ENCODE measurements at regions not wholly inside any gene's neighbourhood (a gene's known extent, or its start where the extent isn't known, plus 50 kb on each side); places are given as distances from the start of the nearest gene placed in this dataset.

DNA sequence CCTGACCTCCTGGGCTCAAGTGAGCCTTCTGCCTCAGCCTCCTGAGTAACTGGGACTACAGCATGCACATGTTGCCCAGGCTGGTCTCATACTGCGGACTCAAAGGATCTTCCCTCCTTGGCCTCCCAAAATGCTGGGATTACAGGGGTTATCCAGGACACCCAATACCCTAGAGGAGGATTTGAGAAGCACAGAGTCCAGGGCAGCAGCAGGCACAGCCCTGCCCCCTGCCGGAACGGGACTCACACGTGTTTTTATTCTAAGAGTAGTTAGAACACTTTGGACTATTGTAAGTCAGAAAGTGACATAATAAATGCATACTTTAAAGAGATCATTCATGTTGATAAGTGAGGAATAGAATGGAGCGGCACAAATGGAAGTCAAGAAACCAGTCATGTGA, 80.2 kb downstream of the C6orf118 start:
- TF ChIP-seq BHLHE40 (IDR thresholded peaks at IDR 0.05; ENCODE audit: borderline replicate concordance): no peak
- no peak for TF ChIP-seq FOXA1 (IDR thresholded peaks at IDR 0.05)
- TF ChIP-seq NFRKB (IDR thresholded peaks at IDR 0.05): no peak
- TF ChIP-seq LEF1 (IDR thresholded peaks at IDR 0.05; ENCODE audit: borderline replicate concordance): no peak
- no peak for TF ChIP-seq FOXK2 (IDR thresholded peaks at IDR 0.05)
- TF ChIP-seq ZNF384 (IDR thresholded peaks at IDR 0.05): no peak
- TF ChIP-seq SUZ12 (IDR thresholded peaks at IDR 0.05): no peak
- no peak for TF ChIP-seq HDGF (IDR thresholded peaks at IDR 0.05; ENCODE audit: borderline replicate concordance)
- no peak for TF ChIP-seq SP1 (IDR thresholded peaks at IDR 0.05)
- TF ChIP-seq CTBP1 (IDR thresholded peaks at IDR 0.05; ENCODE audit: borderline replicate concordance): no peak
- TF ChIP-seq L3MBTL2 (conservative IDR thresholded peaks at IDR 0.05): no peak
- no peak for TF ChIP-seq ELF4 (IDR thresholded peaks at IDR 0.05)
- TF ChIP-seq, protein P1, sequence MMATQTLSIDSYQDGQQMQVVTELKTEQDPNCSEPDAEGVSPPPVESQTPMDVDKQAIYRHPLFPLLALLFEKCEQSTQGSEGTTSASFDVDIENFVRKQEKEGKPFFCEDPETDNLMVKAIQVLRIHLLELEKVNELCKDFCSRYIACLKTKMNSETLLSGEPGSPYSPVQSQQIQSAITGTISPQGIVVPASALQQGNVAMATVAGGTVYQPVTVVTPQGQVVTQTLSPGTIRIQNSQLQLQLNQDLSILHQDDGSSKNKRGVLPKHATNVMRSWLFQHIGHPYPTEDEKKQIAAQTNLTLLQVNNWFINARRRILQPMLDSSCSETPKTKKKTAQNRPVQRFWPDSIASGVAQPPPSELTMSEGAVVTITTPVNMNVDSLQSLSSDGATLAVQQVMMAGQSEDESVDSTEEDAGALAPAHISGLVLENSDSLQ (IDR thresholded peaks at IDR 0.05): no peak
- TF ChIP-seq FOXM1 (IDR thresholded peaks at IDR 0.05; ENCODE audit: borderline replicate concordance): no peak
- TF ChIP-seq ARNT (IDR thresholded peaks at IDR 0.05): no peak
- TF ChIP-seq TARDBP (IDR thresholded peaks at IDR 0.05): no peak
- no peak for DNase-seq (ENCODE audit: extremely low spot score)
- ChIA-PET CTCF (no interaction called here), POLR2A (no interaction called here)

DNA sequence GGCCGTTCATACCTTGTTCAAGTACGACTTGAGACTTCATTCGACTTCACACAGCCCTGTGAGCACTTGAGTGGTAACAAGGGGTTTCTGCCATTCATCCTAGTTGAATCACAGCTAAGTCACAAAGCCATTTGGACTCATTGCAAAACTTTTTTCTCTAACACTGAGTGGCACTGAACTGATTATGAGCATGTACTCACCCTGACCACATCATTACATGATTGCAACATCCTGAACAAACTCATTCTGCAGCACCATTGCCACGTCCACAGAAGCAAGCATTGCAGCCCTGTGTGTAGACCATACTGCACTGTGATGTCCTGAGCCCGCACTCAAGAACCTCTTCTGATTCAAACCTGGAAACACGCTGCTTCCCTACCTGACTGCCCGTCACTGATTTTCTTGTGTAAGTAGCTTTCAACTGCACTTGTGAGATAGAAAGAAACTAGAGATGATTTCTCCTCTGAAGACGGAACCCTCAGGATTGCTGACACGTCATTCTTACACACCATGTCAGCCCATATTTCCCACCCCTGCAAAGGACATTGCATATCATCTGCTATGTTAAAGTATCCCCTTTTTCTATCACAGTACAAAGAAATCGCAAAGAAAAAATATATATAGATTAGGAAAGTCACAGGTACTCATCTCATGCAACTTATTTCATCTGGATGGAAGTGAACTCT, 81.6 kb downstream of the C6orf118 start:
- CTCF ChIA-PET: no interaction called here

GRCh38 chr6:165223736-165224135, 85.7 kb downstream of the C6orf118 start:
- TF ChIP-seq SP1 (IDR thresholded peaks at IDR 0.05) (no peak), SUZ12 (IDR thresholded peaks at IDR 0.05) (no peak), FOXK2 (IDR thresholded peaks at IDR 0.05) (no peak), LEF1 (IDR thresholded peaks at IDR 0.05; ENCODE audit: borderline replicate concordance) (no peak), ELF4 (IDR thresholded peaks at IDR 0.05) (no peak), ARNT (IDR thresholded peaks at IDR 0.05) (no peak), FOXM1 (IDR thresholded peaks at IDR 0.05; ENCODE audit: borderline replicate concordance) (no peak)
- TF ChIP-seq, protein P1 (IDR thresholded peaks at IDR 0.05): no peak
- ChIA-PET POLR2A (no interaction called here), CTCF (no interaction called here)
- no peak for DNase-seq (ENCODE audit: extremely low spot score)

More for the DNA sequence above, 81.6 kb downstream of the C6orf118 start:
- no peak for DNase-seq (ENCODE audit: extremely low spot score)
- TF ChIP-seq LEF1 (IDR thresholded peaks at IDR 0.05; ENCODE audit: borderline replicate concordance) (no peak), FOXK2 (IDR thresholded peaks at IDR 0.05) (no peak)
- POLR2A ChIA-PET: no interaction called here

DNA sequence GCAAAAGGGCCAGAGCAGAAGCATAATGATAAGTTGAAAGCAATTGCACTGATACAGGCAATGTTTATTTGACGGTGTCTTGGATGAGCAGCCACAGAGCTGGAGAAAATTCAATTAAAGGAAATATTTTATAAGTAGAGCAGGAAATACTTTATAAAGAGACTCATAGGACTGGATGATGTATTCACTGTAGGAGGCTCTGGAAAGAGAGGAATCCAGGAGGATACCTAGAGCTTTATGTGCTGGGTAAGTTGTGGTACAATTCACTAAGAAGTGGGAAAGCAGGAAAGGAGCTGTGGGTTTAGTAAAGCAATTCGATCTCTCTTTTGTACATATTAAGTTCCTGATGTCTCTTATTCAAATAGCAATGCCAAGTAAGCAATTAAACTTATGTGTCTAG, 86.3 kb downstream of the C6orf118 start:
- no peak for DNase-seq (ENCODE audit: extremely low spot score)
- TF ChIP-seq ELF4 (IDR thresholded peaks at IDR 0.05) (no peak), SUZ12 (IDR thresholded peaks at IDR 0.05) (no peak), NFRKB (IDR thresholded peaks at IDR 0.05) (no peak), CTBP1 (IDR thresholded peaks at IDR 0.05; ENCODE audit: borderline replicate concordance) (no peak), ZNF384 (IDR thresholded peaks at IDR 0.05) (no peak)
- ChIA-PET POLR2A (no interaction called here), CTCF (no interaction called here)

- POLR2A ChIA-PET: no interaction called here
- no peak for TF ChIP-seq NFRKB (IDR thresholded peaks at IDR 0.05)
- no peak for TF ChIP-seq ELF4 (IDR thresholded peaks at IDR 0.05)
- TF ChIP-seq SUZ12 (IDR thresholded peaks at IDR 0.05): no peak
- no peak for TF ChIP-seq CTBP1 (IDR thresholded peaks at IDR 0.05; ENCODE audit: borderline replicate concordance)
- no peak for TF ChIP-seq FOXK2 (IDR thresholded peaks at IDR 0.05)
- TF ChIP-seq FOXA1 (IDR thresholded peaks at IDR 0.05): no peak
- no peak for TF ChIP-seq ZNF384 (IDR thresholded peaks at IDR 0.05)
- no peak for TF ChIP-seq LEF1 (IDR thresholded peaks at IDR 0.05; ENCODE audit: borderline replicate concordance)
- no peak for TF ChIP-seq HDGF (IDR thresholded peaks at IDR 0.05; ENCODE audit: borderline replicate concordance)
- no peak for DNase-seq (ENCODE audit: extremely low spot score)
- CTCF ChIA-PET: no interaction called here
These were observed 86.9 kb downstream of the C6orf118 start for GRCh38 chr6:165222315-165223025.

- no peak for TF ChIP-seq FOXK2 (IDR thresholded peaks at IDR 0.05)
- no peak for TF ChIP-seq ARNT (IDR thresholded peaks at IDR 0.05)
- no peak for TF ChIP-seq LEF1 (IDR thresholded peaks at IDR 0.05; ENCODE audit: borderline replicate concordance)
- TF ChIP-seq TARDBP (IDR thresholded peaks at IDR 0.05): no peak
- TF ChIP-seq, protein P1 (IDR thresholded peaks at IDR 0.05): no peak
- TF ChIP-seq HDGF (IDR thresholded peaks at IDR 0.05; ENCODE audit: borderline replicate concordance): no peak
- TF ChIP-seq ELF4 (IDR thresholded peaks at IDR 0.05): no peak
- TF ChIP-seq L3MBTL2 (conservative IDR thresholded peaks at IDR 0.05): no peak
- no peak for TF ChIP-seq NFRKB (IDR thresholded peaks at IDR 0.05)
- TF ChIP-seq SUZ12 (IDR thresholded peaks at IDR 0.05): no peak
- TF ChIP-seq FOXA1 (IDR thresholded peaks at IDR 0.05): no peak
- TF ChIP-seq SP1 (IDR thresholded peaks at IDR 0.05): no peak
- ChIA-PET CTCF (no interaction called here), POLR2A (no interaction called here)
- DNase-seq (ENCODE audit: extremely low spot score): no peak
These were observed 89.4 kb downstream of the C6orf118 start for GRCh38 chr6:165220045-165220444.

Measured in HEK293T (cell line).